HL-60 (cell line): ENCODE measurements at regions not wholly inside any gene's neighbourhood (a gene's known extent, or its start where the extent isn't known, plus 50 kb on each side); places are given as distances from the start of the nearest gene placed in this dataset.

Source experiments
- DNase-seq, 2 experiments: peaks; one replicate each; pipeline ENCODE4 v3.0.0-alpha.2; 2010 to 2020; ENCODE audit warnings: low read depth in 1 of 2, low spot score in 1 of 2
- H3K27ac ChIP-seq: fragments of 250-450 bp; sonication (Bioruptor Pico); replicated peaks from 2 replicates; pipeline ENCODE4 v1.5.1; 2020; ENCODE audit warnings: mild to moderate bottlenecking, moderate library complexity
- H3K27me3 ChIP-seq: fragments of 250-450 bp; sonication (Bioruptor Pico); 2 replicates; pipeline ENCODE4 v1.5.1; 2021; ENCODE audit warnings: mild to moderate bottlenecking, moderate library complexity; ENCODE audit not compliant: insufficient read depth, poor library complexity, severe bottlenecking
- H3K4me3 ChIP-seq: replicated peaks from 2 replicates; pipeline ENCODE4 v1.5.1; 2011; ENCODE audit warnings: mild to moderate bottlenecking, control low read depth, low read length; ENCODE audit not compliant: insufficient read depth
- CTCF ChIP-seq: IDR thresholded peaks from one replicate; pipeline ENCODE4 v1.5.1; 2011; ENCODE audit warnings: low read length, control low read depth, inconsistent platforms; ENCODE audit not compliant: insufficient read depth
- GABPA ChIP-seq: IDR thresholded peaks from 2 replicates; pipeline ENCODE4 v1.6.1; 2012; ENCODE audit warnings: low read depth
- POLR2AphosphoS5 ChIP-seq: IDR thresholded peaks from 2 replicates; pipeline ENCODE4 v1.6.1; 2012; ENCODE audit warnings: low read depth
- REST ChIP-seq: IDR thresholded peaks from 2 replicates; pipeline ENCODE4 v1.6.1; 2012; ENCODE audit warnings: low read depth; ENCODE audit not compliant: insufficient replicate concordance
- SPI1 ChIP-seq: IDR thresholded peaks from 2 replicates; pipeline ENCODE4 v1.6.1; 2012; ENCODE audit warnings: low read depth, mild to moderate bottlenecking, borderline replicate concordance

GRCh38 chr15:46616033-46616432, 981.2 kb downstream of the SQOR start:
- Histone ChIP-seq H3K27ac (no peak overlapping the region), H3K27me3 (no peaks in the 10 kb centered on the region), H3K4me3 (no peak overlapping the region)
- no peak for DNase-seq
- TF ChIP-seq GABPA (no peak), SPI1 (no peak), POLR2AphosphoS5 (no peak), CTCF (no peak), REST (no peak)

GRCh38 chr15:46617507-46617906, 982.7 kb downstream of the SQOR start:
- no peak overlapping the region for H3K4me3 ChIP-seq
- TF ChIP-seq GABPA (no peak), POLR2AphosphoS5 (no peak), CTCF (no peak), REST (no peak), SPI1 (no peak)
- no peak overlapping the region for H3K27ac ChIP-seq
- DNase-seq: no peak
- H3K27me3 ChIP-seq: no peaks in the 10 kb centered on the region

- DNase-seq: no peak
- Histone ChIP-seq H3K27me3 (no peaks in the 10 kb centered on the region), H3K4me3 (no peak overlapping the region), H3K27ac (no peak overlapping the region)
- TF ChIP-seq REST: no peak
- no peak for TF ChIP-seq GABPA
- no peak for TF ChIP-seq CTCF
- no peak for TF ChIP-seq SPI1
- TF ChIP-seq POLR2AphosphoS5: no peak
These were observed 984.2 kb downstream of the SQOR start for GRCh38 chr15:46618984-46619383.
